ENCODE measurements at regions not wholly inside any gene's neighbourhood (a gene's known extent, or its start where the extent isn't known, plus 50 kb on each side); places are given as distances from the start of the nearest gene placed in this dataset.
"Not testable (repeated sequence)": the region's sequence is repeated elsewhere in the genome, so short reads cannot be mapped to it uniquely, and the experiment has no call there.

GRCh38 chr12:97050509-97050908 lies 143.5 kb downstream of the NEDD1 start:
- H3K27me3 ChIP-seq (ENCODE audit: insufficient read depth, low read length): no peaks in the 10 kb centered on the region
- H3K4me1 ChIP-seq (ENCODE audit: insufficient read depth, low read length): peaks cover 21% of the 10 kb centered on the region
- no peaks in the 10 kb centered on the region for H3K36me3 ChIP-seq (ENCODE audit: insufficient read depth, low read length)
- peaks cover 2% of the 10 kb centered on the region for H3K9me3 ChIP-seq (ENCODE audit: low read length)
- no peak overlapping the region for H2AFZ ChIP-seq (ENCODE audit: low read depth, low read length)
- no peak overlapping the region for H3K4me3 ChIP-seq (ENCODE audit: low read length)

GRCh38 chr12:97051341-97051740 lies 144.3 kb downstream of the NEDD1 start:
- H2AFZ ChIP-seq (ENCODE audit: low read depth, low read length): peak overlapping the region; percentile 90
- H3K27me3 ChIP-seq (ENCODE audit: insufficient read depth, low read length): no peaks in the 10 kb centered on the region
- H3K36me3 ChIP-seq (ENCODE audit: insufficient read depth, low read length): no peaks in the 10 kb centered on the region
- H3K4me1 ChIP-seq (ENCODE audit: insufficient read depth, low read length): peaks cover 21% of the 10 kb centered on the region
- H3K4me3 ChIP-seq (ENCODE audit: low read length): no peak overlapping the region
- peaks cover 2% of the 10 kb centered on the region for H3K9me3 ChIP-seq (ENCODE audit: low read length)

GRCh38 chr12:97061171-97061570 lies 154.1 kb downstream of the NEDD1 start:
- no peaks in the 10 kb centered on the region for H3K27me3 ChIP-seq (ENCODE audit: insufficient read depth, low read length)
- peak overlapping the region; percentile 40 for H2AFZ ChIP-seq (ENCODE audit: low read depth, low read length)
- no peak overlapping the region for H3K4me3 ChIP-seq (ENCODE audit: low read length)
- peaks cover 4% of the 10 kb centered on the region for H3K4me1 ChIP-seq (ENCODE audit: insufficient read depth, low read length)
- no peaks in the 10 kb centered on the region for H3K36me3 ChIP-seq (ENCODE audit: insufficient read depth, low read length)
- H3K9me3 ChIP-seq (ENCODE audit: low read length): no peaks in the 10 kb centered on the region

DNA sequence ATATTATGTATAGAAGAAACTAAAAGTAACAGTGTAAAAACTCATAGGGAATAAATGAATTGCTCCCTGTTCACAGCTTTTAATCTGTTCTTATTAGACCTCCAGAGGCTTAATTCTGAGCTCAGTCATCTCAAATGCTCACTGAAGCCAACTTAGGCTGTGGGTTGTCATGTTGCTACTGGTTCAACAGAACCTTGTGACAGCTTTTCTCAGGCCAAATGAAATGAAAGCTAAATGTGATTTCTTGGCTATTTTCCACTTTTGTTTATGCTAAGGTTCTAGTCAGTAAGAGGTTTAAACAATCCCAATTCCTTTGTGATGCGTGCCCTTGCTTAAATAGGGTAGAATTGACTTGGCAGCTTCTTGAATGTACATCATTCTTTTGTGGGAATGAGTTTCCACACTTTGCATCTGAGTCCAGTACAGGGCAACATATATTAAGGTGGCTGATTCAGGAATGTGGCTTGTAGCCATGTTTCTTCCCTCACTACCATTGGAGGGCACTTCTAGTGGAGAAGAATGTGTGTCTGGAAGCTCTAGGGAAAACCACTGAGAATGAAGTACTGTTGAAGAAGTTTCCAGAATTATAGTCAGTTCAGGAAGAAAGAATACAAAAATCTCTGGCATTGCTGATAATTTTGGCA lies 156.4 kb downstream of the NEDD1 start:
- Histone ChIP-seq H3K4me3 (ENCODE audit: low read length) (no peak overlapping the region), H3K9me3 (ENCODE audit: low read length) (no peaks in the 10 kb centered on the region), H3K27me3 (ENCODE audit: insufficient read depth, low read length) (no peaks in the 10 kb centered on the region), H3K4me1 (ENCODE audit: insufficient read depth, low read length) (peaks cover 4% of the 10 kb centered on the region), H3K36me3 (ENCODE audit: insufficient read depth, low read length) (no peaks in the 10 kb centered on the region), H2AFZ (ENCODE audit: low read depth, low read length) (no peak overlapping the region)

GRCh38 chr12:97075161-97075933 lies 168.3 kb downstream of the NEDD1 start:
- peaks cover 24% of the 10 kb centered on the region for H3K4me1 ChIP-seq (ENCODE audit: insufficient read depth, low read length)
- H2AFZ ChIP-seq (ENCODE audit: low read depth, low read length): peak overlapping the region; percentile 64
- no peaks in the 10 kb centered on the region for H3K27me3 ChIP-seq (ENCODE audit: insufficient read depth, low read length)
- H3K4me3 ChIP-seq (ENCODE audit: low read length): peak overlapping the region; percentile 7
- H3K9me3 ChIP-seq (ENCODE audit: low read length): no peaks in the 10 kb centered on the region
- no peaks in the 10 kb centered on the region for H3K36me3 ChIP-seq (ENCODE audit: insufficient read depth, low read length)

GRCh38 chr12:97075934-97076630 lies 169.0 kb downstream of the NEDD1 start:
- no peaks in the 10 kb centered on the region for H3K27me3 ChIP-seq (ENCODE audit: insufficient read depth, low read length)
- no peaks in the 10 kb centered on the region for H3K36me3 ChIP-seq (ENCODE audit: insufficient read depth, low read length)
- H3K4me3 ChIP-seq (ENCODE audit: low read length): peak overlapping the region; percentile 7
- H2AFZ ChIP-seq (ENCODE audit: low read depth, low read length): peak overlapping the region; percentile 64
- H3K4me1 ChIP-seq (ENCODE audit: insufficient read depth, low read length): peaks cover 24% of the 10 kb centered on the region
- no peaks in the 10 kb centered on the region for H3K9me3 ChIP-seq (ENCODE audit: low read length)

- H3K9me3 ChIP-seq (ENCODE audit: low read length); H3K4me3 ChIP-seq (ENCODE audit: low read length); H3K36me3 ChIP-seq (ENCODE audit: insufficient read depth, low read length); H3K27me3 ChIP-seq (ENCODE audit: insufficient read depth, low read length): not testable (repeated sequence)
- H2AFZ ChIP-seq (ENCODE audit: low read depth, low read length): peak overlapping the region; percentile 64
- H3K4me1 ChIP-seq (ENCODE audit: insufficient read depth, low read length): peaks cover 24% of the 10 kb centered on the region
These were observed 169.9 kb downstream of the NEDD1 start for GRCh38 chr12:97076912-97077311.

- peaks cover 5% of the 10 kb centered on the region for H3K4me1 ChIP-seq (ENCODE audit: insufficient read depth, low read length)
- no peaks in the 10 kb centered on the region for H3K36me3 ChIP-seq (ENCODE audit: insufficient read depth, low read length)
- peaks cover 5% of the 10 kb centered on the region for H3K9me3 ChIP-seq (ENCODE audit: low read length)
- H2AFZ ChIP-seq (ENCODE audit: low read depth, low read length): no peak overlapping the region
- no peak overlapping the region for H3K4me3 ChIP-seq (ENCODE audit: low read length)
- no peaks in the 10 kb centered on the region for H3K27me3 ChIP-seq (ENCODE audit: insufficient read depth, low read length)
These were observed 175.0 kb downstream of the NEDD1 start for GRCh38 chr12:97082029-97082428.

DNA sequence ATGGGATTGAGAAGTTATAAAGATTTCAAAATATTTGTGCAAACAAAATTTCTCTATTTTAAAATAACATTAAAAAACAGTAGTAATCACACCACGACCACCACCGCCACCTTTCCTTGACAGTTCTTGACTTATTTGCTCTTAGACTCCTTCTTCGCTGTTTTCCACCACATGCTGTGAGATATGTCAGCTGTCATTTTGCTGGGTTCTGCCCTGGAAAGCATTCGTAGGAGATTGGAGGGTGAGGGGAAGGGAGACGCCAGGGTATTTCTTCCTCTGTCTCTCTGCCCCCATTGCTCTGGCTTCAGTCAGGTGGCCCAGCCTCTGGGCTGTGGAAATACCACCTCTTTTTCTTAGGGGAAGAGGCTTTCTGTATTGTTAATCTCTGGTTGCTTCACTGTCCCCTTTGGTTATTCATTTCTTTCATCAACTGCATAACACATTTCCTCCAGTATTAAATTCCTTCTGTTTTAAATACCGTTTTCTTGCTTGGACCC lies 186.2 kb downstream of the NEDD1 start:
- H3K4me3 ChIP-seq (ENCODE audit: low read length): no peak overlapping the region
- H3K9me3 ChIP-seq (ENCODE audit: low read length): no peaks in the 10 kb centered on the region
- no peaks in the 10 kb centered on the region for H3K36me3 ChIP-seq (ENCODE audit: insufficient read depth, low read length)
- H3K4me1 ChIP-seq (ENCODE audit: insufficient read depth, low read length): peaks cover 3% of the 10 kb centered on the region
- H2AFZ ChIP-seq (ENCODE audit: low read depth, low read length): peak overlapping the region; percentile 37
- no peaks in the 10 kb centered on the region for H3K27me3 ChIP-seq (ENCODE audit: insufficient read depth, low read length)

- H3K4me3 ChIP-seq (ENCODE audit: low read length): no peak overlapping the region
- H3K9me3 ChIP-seq (ENCODE audit: low read length): no peaks in the 10 kb centered on the region
- H3K4me1 ChIP-seq (ENCODE audit: insufficient read depth, low read length): peaks cover 8% of the 10 kb centered on the region
These were observed 190.7 kb downstream of the NEDD1 start for GRCh38 chr12:97097734-97098133.

DNA sequence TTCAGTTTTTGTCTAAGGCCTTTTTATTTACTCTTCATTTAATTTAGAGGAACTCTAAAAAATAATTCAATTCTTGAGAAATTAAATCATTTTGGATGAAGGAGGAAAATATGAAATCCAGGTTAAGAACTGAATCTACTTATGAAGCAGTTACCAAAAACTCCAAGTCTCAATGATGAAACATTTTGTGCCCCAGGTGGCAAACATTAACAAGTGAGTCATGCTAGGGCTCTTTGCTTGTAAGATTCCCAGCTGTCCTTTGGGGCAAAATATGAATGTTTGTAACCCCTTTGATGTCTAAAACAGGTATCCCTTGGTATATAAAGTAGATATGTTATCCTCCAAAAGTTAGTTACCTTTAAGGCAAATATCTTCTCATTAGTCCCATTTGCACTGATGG lies 202.4 kb downstream of the NEDD1 start:
- Histone ChIP-seq H3K9me3 (ENCODE audit: low read length) (peaks cover 3% of the 10 kb centered on the region), H3K36me3 (ENCODE audit: insufficient read depth, low read length) (no peaks in the 10 kb centered on the region), H3K4me3 (ENCODE audit: low read length) (no peak overlapping the region), H2AFZ (ENCODE audit: low read depth, low read length) (no peak overlapping the region), H3K27me3 (ENCODE audit: insufficient read depth, low read length) (no peaks in the 10 kb centered on the region), H3K4me1 (ENCODE audit: insufficient read depth, low read length) (peaks cover 17% of the 10 kb centered on the region)

More at GRCh38 chr12:97097734-97098133, 190.7 kb downstream of the NEDD1 start:
- Histone ChIP-seq H3K36me3 (ENCODE audit: insufficient read depth, low read length) (no peaks in the 10 kb centered on the region), H3K27me3 (ENCODE audit: insufficient read depth, low read length) (no peaks in the 10 kb centered on the region), H2AFZ (ENCODE audit: low read depth, low read length) (no peak overlapping the region)

GRCh38 chr12:97112136-97112535 lies 205.1 kb downstream of the NEDD1 start:
- no peak overlapping the region for H3K4me3 ChIP-seq (ENCODE audit: low read length)
- peaks cover 17% of the 10 kb centered on the region for H3K4me1 ChIP-seq (ENCODE audit: insufficient read depth, low read length)
- H2AFZ ChIP-seq (ENCODE audit: low read depth, low read length): peak overlapping the region; percentile 15

DNA sequence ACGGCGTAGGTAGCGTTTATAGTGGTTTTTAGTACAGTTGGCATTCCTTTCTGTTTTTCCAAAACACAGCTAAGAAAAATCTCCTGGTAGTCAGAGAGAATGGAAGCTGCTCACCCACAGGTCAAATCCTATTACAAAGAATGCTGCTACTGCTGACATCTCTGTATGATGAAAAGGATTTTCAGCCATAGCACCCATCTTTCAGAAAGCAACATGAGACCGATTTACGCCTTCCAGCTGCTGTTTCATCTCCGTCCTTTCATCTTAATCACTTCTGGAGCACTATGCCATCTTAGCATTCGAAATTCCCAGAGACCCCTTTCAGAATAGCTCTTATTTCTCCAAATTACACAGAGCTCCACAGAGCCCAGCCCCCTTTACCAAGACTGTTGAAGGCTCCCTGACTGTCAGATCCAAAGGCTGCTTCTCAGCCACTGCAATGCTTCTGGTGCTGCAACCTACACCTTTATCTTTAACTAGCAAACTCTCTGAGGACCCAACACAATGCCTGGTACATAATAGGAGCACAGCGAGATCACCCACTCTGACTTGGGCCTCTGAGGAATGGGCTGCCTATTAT lies 211.8 kb downstream of the NEDD1 start:
- no peaks in the 10 kb centered on the region for H3K9me3 ChIP-seq (ENCODE audit: low read length)
- H3K36me3 ChIP-seq (ENCODE audit: insufficient read depth, low read length): no peaks in the 10 kb centered on the region
- peak overlapping the region; percentile 4 for H2AFZ ChIP-seq (ENCODE audit: low read depth, low read length)
- no peaks in the 10 kb centered on the region for H3K27me3 ChIP-seq (ENCODE audit: insufficient read depth, low read length)
- peaks cover 19% of the 10 kb centered on the region for H3K4me1 ChIP-seq (ENCODE audit: insufficient read depth, low read length)
- no peak overlapping the region for H3K4me3 ChIP-seq (ENCODE audit: low read length)

More at GRCh38 chr12:97112136-97112535, 205.1 kb downstream of the NEDD1 start:
- Histone ChIP-seq H3K9me3 (ENCODE audit: low read length) (peaks cover 3% of the 10 kb centered on the region), H3K27me3 (ENCODE audit: insufficient read depth, low read length) (no peaks in the 10 kb centered on the region), H3K36me3 (ENCODE audit: insufficient read depth, low read length) (no peaks in the 10 kb centered on the region)
